Neural progenitor cell (in vitro differentiated cells): ENCODE measurements at regions not wholly inside any gene's neighbourhood (a gene's known extent, or its start where the extent isn't known, plus 50 kb on each side); places are given as distances from the start of the nearest gene placed in this dataset.

Source experiments
- DNase-seq: peaks from one replicate; pipeline ENCODE4 v3.0.0-alpha.2; 2016; ENCODE audit warnings: low spot score
- H2AFZ ChIP-seq: fragments of 200-600 bp; sonication (generic); replicated peaks from 2 replicates; pipeline ENCODE4 v1.6.1; 2016; ENCODE audit warnings: antibody characterized with exemption
- H3F3A ChIP-seq: fragments of 200-600 bp; sonication (generic); 2 replicates; pipeline ENCODE4 v1.6.1; 2016; ENCODE audit warnings: antibody characterized with exemption, low read depth
- H3K27ac ChIP-seq: fragments of 200-600 bp; sonication (generic); 2 replicates; pipeline ENCODE4 v1.5.1; 2016; ENCODE audit warnings: mild to moderate bottlenecking
- H3K27me3 ChIP-seq: fragments of 200-600 bp; sonication (generic); 2 replicates; pipeline ENCODE4 v1.6.1; 2016; ENCODE audit warnings: mild to moderate bottlenecking, moderate library complexity
- H3K36me3 ChIP-seq: fragments of 200-600 bp; sonication (generic); 2 replicates; pipeline ENCODE4 v1.5.1; 2016
- H3K4me1 ChIP-seq: fragments of 200-600 bp; sonication (generic); 2 replicates; pipeline ENCODE4 v1.6.1; 2016; ENCODE audit warnings: mixed run types
- H3K4me2 ChIP-seq: fragments of 200-600 bp; sonication (generic); 2 replicates; pipeline ENCODE4 v1.6.1; 2016
- H3K4me3 ChIP-seq: fragments of 200-600 bp; sonication (generic); 2 replicates; pipeline ENCODE4 v1.5.1; 2016
- H3K79me2 ChIP-seq: fragments of 200-600 bp; sonication (generic); 2 replicates; pipeline ENCODE4 v1.6.1; 2016; ENCODE audit warnings: low read depth
- H3K9ac ChIP-seq: fragments of 200-600 bp; sonication (generic); 2 replicates; pipeline ENCODE4 v1.6.1; 2016
- H3K9me3 ChIP-seq: fragments of 200-600 bp; sonication (generic); 2 replicates; pipeline ENCODE4 v1.5.1; 2016; ENCODE audit warnings: low read depth
- H4K20me1 ChIP-seq: fragments of 200-600 bp; sonication (generic); 2 replicates; pipeline ENCODE4 v1.6.1; 2016; ENCODE audit warnings: low read depth
- H3K27ac Mint-ChIP-seq: 3 replicates; pipeline ENCODE4 v1.8.0; 2021; ENCODE audit warnings: mixed read lengths
- H3K27me3 Mint-ChIP-seq: 2 replicates; pipeline ENCODE4 v1.8.0; 2022; ENCODE audit warnings: low read depth, mild to moderate bottlenecking, inconsistent platforms, moderate library complexity, mixed read lengths; ENCODE audit not compliant: insufficient read depth
- H3K36me3 Mint-ChIP-seq: 3 replicates; pipeline ENCODE4 v1.8.0; 2021; ENCODE audit warnings: mixed read lengths
- H3K4me1 Mint-ChIP-seq: 3 replicates; pipeline ENCODE4 v1.8.0; 2021; ENCODE audit warnings: mixed read lengths
- H3K4me3 Mint-ChIP-seq: 3 replicates; pipeline ENCODE4 v1.8.0; 2021; ENCODE audit warnings: mild to moderate bottlenecking, moderate library complexity, mixed read lengths
- H3K9me3 Mint-ChIP-seq: 3 replicates; pipeline ENCODE4 v1.8.0; 2020; ENCODE audit warnings: mixed read lengths
- EZH2 ChIP-seq: fragments of 200-600 bp; sonication (generic); IDR thresholded peaks from 2 replicates; pipeline ENCODE4 v1.6.1; 2017; ENCODE audit warnings: antibody characterized with exemption, mild to moderate bottlenecking, moderate library complexity
- EZH2phosphoT487 ChIP-seq: fragments of 200-600 bp; sonication (generic); IDR thresholded peaks from 2 replicates; pipeline ENCODE4 v1.6.1; 2017; ENCODE audit warnings: antibody characterized with exemption
- TF ChIP-seq, protein P1 (sequence below): fragments of 200-600 bp; sonication (generic); IDR thresholded peaks from 2 replicates; pipeline ENCODE4 v1.5.1; 2017; ENCODE audit warnings: antibody characterized with exemption, mild to moderate bottlenecking

DNA sequence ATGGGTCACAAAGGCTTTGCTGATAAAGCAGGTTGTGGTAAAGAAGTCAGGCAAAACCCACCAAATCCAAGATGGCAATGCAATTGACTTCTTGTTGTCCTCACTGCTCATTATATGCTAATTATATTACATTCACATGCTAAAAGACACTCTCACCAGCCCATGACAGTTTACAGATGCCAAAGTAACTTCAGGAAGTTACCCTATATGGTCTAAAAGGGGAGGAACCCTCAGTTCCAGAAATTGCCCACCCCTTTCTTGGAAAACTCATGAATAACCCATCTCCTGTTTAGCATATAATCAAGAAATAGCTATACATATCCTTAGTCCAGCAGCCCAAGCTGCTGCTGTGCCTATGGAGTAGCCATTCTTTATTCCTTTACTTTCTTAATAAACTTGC is 501.1 kb downstream of the MEI4 start:
- no peaks in the 10 kb centered on the region for H3K4me1 ChIP-seq
- TF ChIP-seq EZH2phosphoT487, result no peak
- H3K79me2 ChIP-seq, result no peaks in the 10 kb centered on the region
- H3K27me3 Mint-ChIP-seq, result no peaks in the 10 kb centered on the region
- H3K27ac ChIP-seq, result no peak overlapping the region
- DNase-seq, result no peak
- no peak overlapping the region for H3K9ac ChIP-seq
- no peaks in the 10 kb centered on the region for H3K9me3 ChIP-seq
- no peaks in the 10 kb centered on the region for H3K4me1 Mint-ChIP-seq
- H3K4me2 ChIP-seq, result no peak overlapping the region
- H3K36me3 ChIP-seq, result no peaks in the 10 kb centered on the region
- H2AFZ ChIP-seq, result no peak overlapping the region
- no peaks in the 10 kb centered on the region for H3K9me3 Mint-ChIP-seq
- no peak overlapping the region for H3K4me3 Mint-ChIP-seq
- no peaks in the 10 kb centered on the region for H3K36me3 Mint-ChIP-seq
- no peaks in the 10 kb centered on the region for H4K20me1 ChIP-seq
- no peak overlapping the region for H3K4me3 ChIP-seq
- H3K27ac Mint-ChIP-seq, result no peak overlapping the region
- no peaks in the 10 kb centered on the region for H3K27me3 ChIP-seq
- H3F3A ChIP-seq, result no peaks in the 10 kb centered on the region

DNA sequence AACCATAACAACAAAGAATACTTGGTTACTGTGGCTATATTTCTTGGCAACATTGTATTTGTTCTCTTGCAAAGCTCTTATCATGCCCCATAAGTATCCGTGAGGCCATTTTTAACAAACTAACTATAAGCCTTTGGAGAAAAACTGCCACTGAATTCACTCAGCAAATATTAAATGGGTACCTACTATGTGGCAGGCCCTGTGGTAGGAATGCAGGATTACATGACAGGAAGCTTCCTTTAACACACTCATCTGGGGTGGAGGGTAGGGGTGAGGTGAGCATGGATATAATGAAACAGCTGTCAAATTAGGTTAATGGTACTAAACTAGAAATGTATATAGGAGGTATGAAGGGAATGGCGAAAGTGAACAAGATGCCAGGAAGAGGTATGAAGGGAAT is 504.8 kb downstream of the MEI4 start:
- H3K4me2 ChIP-seq, result no peak overlapping the region
- H3K27ac ChIP-seq, result no peak overlapping the region
- H3K27me3 Mint-ChIP-seq, result no peaks in the 10 kb centered on the region
- no peak overlapping the region for H3K27ac Mint-ChIP-seq
- H3K36me3 Mint-ChIP-seq, result no peaks in the 10 kb centered on the region
- no peaks in the 10 kb centered on the region for H3K4me1 Mint-ChIP-seq
- no peak for DNase-seq
- no peaks in the 10 kb centered on the region for H4K20me1 ChIP-seq
- H3K4me3 ChIP-seq, result no peak overlapping the region
- H3F3A ChIP-seq, result no peaks in the 10 kb centered on the region
- TF ChIP-seq, protein P1, sequence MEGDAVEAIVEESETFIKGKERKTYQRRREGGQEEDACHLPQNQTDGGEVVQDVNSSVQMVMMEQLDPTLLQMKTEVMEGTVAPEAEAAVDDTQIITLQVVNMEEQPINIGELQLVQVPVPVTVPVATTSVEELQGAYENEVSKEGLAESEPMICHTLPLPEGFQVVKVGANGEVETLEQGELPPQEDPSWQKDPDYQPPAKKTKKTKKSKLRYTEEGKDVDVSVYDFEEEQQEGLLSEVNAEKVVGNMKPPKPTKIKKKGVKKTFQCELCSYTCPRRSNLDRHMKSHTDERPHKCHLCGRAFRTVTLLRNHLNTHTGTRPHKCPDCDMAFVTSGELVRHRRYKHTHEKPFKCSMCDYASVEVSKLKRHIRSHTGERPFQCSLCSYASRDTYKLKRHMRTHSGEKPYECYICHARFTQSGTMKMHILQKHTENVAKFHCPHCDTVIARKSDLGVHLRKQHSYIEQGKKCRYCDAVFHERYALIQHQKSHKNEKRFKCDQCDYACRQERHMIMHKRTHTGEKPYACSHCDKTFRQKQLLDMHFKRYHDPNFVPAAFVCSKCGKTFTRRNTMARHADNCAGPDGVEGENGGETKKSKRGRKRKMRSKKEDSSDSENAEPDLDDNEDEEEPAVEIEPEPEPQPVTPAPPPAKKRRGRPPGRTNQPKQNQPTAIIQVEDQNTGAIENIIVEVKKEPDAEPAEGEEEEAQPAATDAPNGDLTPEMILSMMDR, result peak; percentile 10
- TF ChIP-seq EZH2 (no peak), EZH2phosphoT487 (no peak)
- H3K4me3 Mint-ChIP-seq, result no peak overlapping the region
- H3K9ac ChIP-seq, result no peak overlapping the region
- no peaks in the 10 kb centered on the region for H3K27me3 ChIP-seq
- no peaks in the 10 kb centered on the region for H3K79me2 ChIP-seq
- no peaks in the 10 kb centered on the region for H3K36me3 ChIP-seq
- H3K9me3 ChIP-seq, result no peaks in the 10 kb centered on the region
- H3K4me1 ChIP-seq, result no peaks in the 10 kb centered on the region
- H3K9me3 Mint-ChIP-seq, result no peaks in the 10 kb centered on the region
- no peak overlapping the region for H2AFZ ChIP-seq

DNA sequence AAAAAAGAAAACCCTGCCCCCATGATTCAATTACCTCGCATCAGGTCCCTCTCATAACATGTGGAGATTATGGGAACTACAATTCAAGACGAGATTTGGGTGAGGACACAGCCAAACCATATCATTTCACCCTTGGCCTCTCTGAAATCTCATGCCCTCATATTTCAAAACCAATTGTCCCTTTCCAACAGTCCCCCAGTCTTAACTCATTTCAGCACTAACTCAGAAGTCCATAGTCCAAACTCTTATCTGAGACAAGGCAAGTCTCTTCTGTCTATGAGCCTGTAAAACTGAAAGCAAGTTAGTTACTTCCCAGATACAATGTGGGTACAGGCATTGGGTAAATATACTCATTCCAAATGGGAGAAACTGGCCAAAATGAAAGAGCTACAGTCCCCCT is 536.1 kb downstream of the MEI4 start:
- no peak overlapping the region for H3K27ac ChIP-seq
- no peaks in the 10 kb centered on the region for H3K27me3 Mint-ChIP-seq

DNA sequence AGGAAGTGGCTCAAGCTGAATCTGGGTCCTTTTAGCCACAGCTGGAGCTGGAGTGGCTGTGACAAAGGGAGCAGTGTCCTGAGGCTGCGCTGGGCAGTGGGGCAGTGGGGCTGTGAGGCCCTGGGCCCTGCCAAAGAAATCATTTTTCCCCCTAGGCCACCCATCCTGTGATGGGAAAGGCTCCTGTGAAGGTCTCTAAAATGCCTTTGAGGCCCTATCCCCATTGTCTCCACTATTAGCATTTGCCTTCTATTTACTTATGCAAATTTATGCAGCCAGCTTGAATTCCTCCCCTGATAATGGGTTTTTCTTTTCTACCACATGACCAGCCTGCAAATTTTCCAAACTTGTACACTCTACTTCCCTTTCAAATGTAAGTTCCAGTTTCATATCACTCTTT is 539.2 kb downstream of the MEI4 start:
- no peak overlapping the region for H2AFZ ChIP-seq
- TF ChIP-seq, protein P1, result no peak
- TF ChIP-seq EZH2, result no peak
- no peak for TF ChIP-seq EZH2phosphoT487
- H3K36me3 Mint-ChIP-seq, result no peaks in the 10 kb centered on the region
- H3K27ac Mint-ChIP-seq, result no peak overlapping the region
- no peak overlapping the region for H3K9ac ChIP-seq
- peaks cover 6% of the 10 kb centered on the region for H3K27me3 ChIP-seq
- H3F3A ChIP-seq, result no peaks in the 10 kb centered on the region
- H3K4me3 ChIP-seq, result no peak overlapping the region
- no peak overlapping the region for H3K4me2 ChIP-seq
- no peaks in the 10 kb centered on the region for H3K9me3 Mint-ChIP-seq
- H3K27ac ChIP-seq, result no peak overlapping the region
- H3K4me1 ChIP-seq, result no peaks in the 10 kb centered on the region
- H3K4me1 Mint-ChIP-seq, result no peaks in the 10 kb centered on the region
- no peaks in the 10 kb centered on the region for H3K9me3 ChIP-seq
- H4K20me1 ChIP-seq, result no peaks in the 10 kb centered on the region
- no peaks in the 10 kb centered on the region for H3K27me3 Mint-ChIP-seq
- H3K79me2 ChIP-seq, result no peaks in the 10 kb centered on the region
- no peaks in the 10 kb centered on the region for H3K36me3 ChIP-seq
- no peak for DNase-seq
- H3K4me3 Mint-ChIP-seq, result no peak overlapping the region

More for the DNA sequence above, 536.1 kb downstream of the MEI4 start:
- H3K36me3 ChIP-seq, result no peaks in the 10 kb centered on the region
- no peaks in the 10 kb centered on the region for H3K4me1 ChIP-seq
- H3F3A ChIP-seq, result no peaks in the 10 kb centered on the region
- H3K4me3 ChIP-seq, result no peak overlapping the region
- H3K9me3 ChIP-seq, result no peaks in the 10 kb centered on the region
- no peaks in the 10 kb centered on the region for H3K36me3 Mint-ChIP-seq
- no peak overlapping the region for H3K27ac Mint-ChIP-seq
- no peak overlapping the region for H3K4me2 ChIP-seq
- no peaks in the 10 kb centered on the region for H3K79me2 ChIP-seq
- H3K4me1 Mint-ChIP-seq, result no peaks in the 10 kb centered on the region
- no peak overlapping the region for H3K4me3 Mint-ChIP-seq
- no peaks in the 10 kb centered on the region for H4K20me1 ChIP-seq
- no peaks in the 10 kb centered on the region for H3K9me3 Mint-ChIP-seq
- no peak overlapping the region for H3K9ac ChIP-seq
- no peaks in the 10 kb centered on the region for H3K27me3 ChIP-seq
- TF ChIP-seq, protein P1, result no peak
- no peak for TF ChIP-seq EZH2
- no peak for TF ChIP-seq EZH2phosphoT487
- H2AFZ ChIP-seq, result no peak overlapping the region
- no peak for DNase-seq
